Stimulated activated CD8-positive, alpha-beta memory T cell treated with anti-CD3 and anti-CD28 coated beads, Interleukin-15, amount 100 ng/mL, for 1 hour (primary cell): ENCODE measurements at regions not wholly inside any gene's neighbourhood (a gene's known extent, or its start where the extent isn't known, plus 50 kb on each side); places are given as distances from the start of the nearest gene placed in this dataset.

ENCODE experiments used
- DNase-seq: peaks from one replicate; pipeline ENCODE4 v3.0.0-alpha.2; 2020; ENCODE audit warnings: low read depth

- DNase-seq: no peak
Observed at GRCh38 chr15:88403351-88403791, 63.8 kb downstream of the MRPL46 start.

DNA sequence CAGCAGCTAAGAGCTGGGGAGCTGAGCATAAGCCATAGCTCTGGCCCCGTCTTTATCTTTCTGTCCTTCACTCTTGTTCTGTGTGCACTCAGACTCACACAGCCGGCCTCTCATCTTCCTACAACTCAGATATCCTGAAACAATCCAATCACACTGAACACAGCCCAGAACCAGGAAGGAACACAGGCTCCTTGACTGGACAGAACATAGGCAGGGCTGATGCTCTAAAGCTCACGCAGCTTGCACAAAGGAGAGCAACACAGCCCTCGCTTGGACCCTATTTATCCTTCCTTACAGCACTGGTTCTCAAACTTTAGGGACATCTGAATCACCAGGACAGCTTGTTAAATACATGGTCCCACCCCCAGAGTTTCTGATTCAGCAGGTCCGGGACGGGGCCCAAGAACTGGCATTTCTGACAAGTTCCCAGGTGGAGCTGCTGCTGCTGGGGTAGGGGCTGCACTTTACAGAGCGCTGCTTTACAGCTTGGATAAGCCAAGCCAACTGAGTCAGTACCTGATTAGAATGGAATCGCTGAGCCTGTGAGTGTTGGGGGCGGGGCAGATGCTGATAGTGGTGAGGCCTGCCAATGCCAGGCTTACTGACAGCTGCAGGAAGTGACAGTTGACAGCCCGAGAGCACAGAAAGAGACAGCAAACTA is 65.1 kb downstream of the MRPL46 start:
- DNase-seq: no peak

- DNase-seq: no peak
Observed at GRCh38 chr15:88401251-88401995, 65.8 kb downstream of the MRPL46 start.

- DNase-seq: no peak
Observed at GRCh38 chr15:88400591-88401250, 66.5 kb downstream of the MRPL46 start.

DNA sequence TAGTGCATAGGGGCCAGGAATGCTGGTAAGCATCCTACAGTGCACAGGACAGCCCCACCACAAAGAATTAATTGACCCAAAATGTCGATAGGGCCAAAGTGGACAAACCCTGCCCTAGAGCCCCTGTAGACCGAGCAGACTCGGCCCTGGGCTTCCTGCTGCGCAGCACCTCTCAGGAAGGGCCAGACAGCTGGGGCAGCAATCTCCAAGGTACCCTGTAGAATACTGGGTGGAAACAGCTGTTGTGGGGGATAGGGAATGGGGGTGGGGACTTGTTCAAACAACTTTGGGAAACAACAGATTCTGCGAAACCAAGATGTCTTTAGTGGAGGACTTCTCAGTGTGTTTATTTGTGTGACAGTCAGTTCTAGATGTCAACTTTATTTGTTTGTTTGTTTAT is 67.1 kb downstream of the MRPL46 start:
- DNase-seq: no peak

GRCh38 chr15:88399021-88399685 is 68.0 kb downstream of the MRPL46 start:
- DNase-seq: no peak

DNA sequence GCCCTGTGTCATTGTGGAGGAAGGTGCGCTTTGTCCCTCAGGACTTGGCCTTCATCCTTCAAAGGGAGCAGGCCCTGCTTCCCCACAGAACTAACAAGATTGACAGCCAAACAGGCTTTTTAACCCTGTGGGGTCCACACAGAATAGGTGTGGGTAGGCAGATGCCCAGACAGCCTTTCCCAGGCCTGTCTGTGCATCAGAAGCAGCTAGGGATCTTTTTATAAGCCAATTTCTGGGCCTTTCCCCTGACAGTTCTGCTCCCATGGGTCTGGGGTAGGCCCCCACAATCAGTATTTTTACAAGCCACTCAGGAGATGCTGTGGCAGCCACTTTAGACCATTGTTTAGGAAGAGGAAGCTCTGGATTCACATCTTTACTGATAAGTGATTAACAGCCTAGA is 69.2 kb downstream of the MRPL46 start:
- no peak for DNase-seq

DNA sequence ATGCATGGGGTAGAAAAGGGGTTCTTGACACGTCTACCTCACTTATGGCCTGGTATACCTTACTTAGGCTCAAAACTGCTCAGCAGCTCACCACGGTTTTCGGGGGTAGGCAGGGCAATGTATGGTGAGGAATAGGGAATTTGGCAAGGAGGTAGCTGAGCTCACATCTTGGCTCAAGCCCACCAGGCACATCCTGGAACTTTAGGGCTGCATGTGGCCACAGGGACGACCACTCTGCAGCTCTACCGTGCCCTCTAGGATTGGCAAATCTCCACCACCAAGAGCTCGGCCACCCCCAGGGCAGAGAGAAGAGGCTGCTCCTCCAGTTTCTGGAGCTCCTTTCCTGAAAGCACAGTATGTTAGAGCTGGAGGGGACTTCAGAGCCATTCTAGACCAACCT is 69.7 kb downstream of the MRPL46 start:
- no peak for DNase-seq

DNA sequence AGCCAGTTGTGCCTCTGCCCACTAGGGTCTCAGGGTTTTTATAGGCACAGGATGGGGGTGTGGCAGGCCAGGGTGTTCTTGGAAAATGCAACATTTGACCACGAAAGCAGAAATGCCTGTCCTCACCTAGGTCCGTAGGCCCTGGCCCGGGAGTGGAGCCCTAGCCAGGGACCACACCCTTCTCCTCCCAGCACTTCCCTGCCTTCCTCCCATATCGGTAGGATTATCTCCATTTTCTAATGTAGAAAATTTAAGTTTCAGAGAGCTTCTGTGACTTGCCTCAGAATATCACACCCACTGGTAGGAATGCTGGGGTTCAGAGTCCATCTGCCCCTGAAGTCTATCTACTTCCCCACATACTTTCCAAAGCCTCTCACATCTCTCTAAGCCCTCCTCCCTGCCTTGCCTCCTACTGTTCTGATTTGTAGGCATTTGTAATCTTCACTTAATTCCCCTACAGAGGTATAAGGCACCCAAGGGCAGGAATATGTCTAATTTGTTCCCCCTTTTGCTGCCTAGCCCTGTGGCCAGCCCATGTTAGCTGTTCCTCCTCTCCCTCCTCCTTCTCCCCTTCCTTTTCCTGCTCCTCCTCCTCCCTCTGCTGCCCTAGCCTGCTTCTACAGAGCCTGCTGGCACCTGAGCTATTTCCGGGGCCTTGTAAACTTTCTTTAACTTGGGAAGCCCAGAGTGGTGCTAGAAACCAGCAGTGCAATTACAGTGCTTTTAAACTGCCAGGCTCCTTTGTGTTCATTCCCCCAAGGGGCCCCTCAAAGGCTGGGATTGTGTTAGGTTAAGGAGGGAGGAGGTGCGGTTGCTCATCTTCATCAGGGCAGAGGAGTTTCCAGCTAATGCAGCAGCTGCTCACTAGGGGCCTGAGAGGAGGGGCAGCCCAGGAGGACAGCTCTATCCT is 71.1 kb downstream of the MRPL46 start:
- DNase-seq: no peak

DNA sequence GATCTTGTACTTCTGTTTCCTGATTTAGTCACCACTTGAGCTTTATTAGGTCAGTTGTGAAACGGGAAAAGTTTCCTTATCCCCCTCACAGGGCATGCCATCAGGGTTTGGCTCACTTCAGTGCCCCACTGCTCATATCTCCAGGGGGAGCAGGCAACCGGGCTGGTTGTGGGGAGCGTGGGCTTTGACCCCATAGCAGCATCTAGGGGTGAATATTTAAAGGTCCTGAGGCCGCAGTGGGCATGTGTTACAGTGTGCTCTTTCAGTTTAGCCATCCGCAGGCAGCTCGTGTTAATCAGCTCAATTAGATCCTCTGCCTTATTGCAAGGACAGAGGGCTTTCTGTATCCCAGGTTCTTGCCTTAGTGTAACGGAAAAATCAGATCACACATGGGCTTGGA is 71.9 kb downstream of the MRPL46 start:
- no peak for DNase-seq

- no peak for DNase-seq
Observed at GRCh38 chr15:88394553-88395145, 72.5 kb downstream of the MRPL46 start.

GRCh38 chr15:88393719-88394519 is 73.3 kb downstream of the MRPL46 start:
- no peak for DNase-seq

DNA sequence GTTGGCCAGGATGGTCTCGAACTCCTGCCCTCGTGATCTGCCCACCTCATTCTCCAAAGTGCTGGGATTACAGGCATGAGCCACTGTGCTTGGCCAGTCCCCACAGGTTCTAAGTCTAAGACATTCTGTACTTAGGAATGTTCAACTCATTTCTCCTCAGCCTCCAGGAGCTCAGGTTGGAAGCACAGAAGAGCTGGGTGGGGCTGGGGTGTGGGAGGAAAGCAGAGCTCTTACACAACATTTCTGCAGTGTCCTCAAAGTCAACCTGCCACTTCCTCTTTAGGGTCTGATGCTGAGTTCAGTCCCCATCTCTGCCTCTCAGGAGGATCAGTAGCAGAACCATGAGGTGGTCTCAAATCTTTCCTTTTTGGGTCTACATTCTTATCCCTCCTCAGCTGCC is 75.5 kb downstream of the MRPL46 start:
- DNase-seq: no peak

DNA sequence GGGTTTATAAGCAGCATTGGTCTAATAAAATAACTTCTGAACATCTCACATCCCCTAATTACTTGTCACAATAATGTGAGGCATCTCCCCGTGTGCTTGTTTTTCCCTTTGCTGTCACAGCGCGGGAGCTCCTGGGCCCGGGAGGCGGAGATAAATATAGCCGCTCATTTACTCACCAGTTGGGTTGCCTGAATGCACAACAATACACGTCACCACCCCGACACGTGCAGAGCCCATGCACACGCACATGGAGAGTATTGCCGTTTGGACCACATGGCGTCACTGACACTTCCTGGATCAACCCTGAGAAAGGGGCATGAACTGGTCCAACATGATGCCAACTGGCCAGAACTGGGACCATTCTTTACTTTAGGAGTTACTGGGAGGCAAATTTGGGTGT is 76.2 kb downstream of the MRPL46 start:
- DNase-seq: no peak

DNA sequence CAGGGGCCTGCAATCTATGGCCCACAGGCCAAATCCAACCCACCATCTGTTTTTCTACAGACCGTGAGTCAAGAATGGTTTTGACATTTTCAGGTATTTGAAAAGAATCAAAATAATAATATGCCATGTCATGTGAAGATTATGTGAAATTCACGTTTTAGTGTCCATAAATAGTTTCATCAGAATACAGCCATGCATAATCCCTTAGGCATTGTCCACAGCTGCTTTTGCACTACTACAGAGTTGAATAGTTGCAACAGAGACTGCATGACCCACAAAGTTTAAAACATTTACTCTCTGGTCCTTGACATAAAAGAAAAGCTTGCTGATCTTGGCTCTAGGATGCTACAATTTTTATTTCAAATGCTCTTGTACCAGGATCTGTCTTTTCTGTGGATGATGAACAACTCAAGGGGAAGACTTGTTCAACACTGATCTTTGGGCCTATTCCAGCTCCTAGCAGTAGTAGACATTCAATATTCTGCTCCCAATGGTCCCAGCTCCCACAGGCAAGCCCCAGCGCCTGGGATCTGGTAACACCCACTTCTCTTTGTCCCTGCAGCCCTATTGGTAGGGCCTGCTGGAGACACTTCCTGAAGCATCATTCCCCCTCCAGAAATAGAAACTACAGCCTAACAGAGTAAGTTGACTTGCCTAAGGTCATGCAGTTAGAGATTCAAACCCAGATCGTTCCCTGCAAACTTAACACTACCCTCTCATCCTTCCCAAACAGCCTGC is 76.9 kb downstream of the MRPL46 start:
- DNase-seq: no peak

DNA sequence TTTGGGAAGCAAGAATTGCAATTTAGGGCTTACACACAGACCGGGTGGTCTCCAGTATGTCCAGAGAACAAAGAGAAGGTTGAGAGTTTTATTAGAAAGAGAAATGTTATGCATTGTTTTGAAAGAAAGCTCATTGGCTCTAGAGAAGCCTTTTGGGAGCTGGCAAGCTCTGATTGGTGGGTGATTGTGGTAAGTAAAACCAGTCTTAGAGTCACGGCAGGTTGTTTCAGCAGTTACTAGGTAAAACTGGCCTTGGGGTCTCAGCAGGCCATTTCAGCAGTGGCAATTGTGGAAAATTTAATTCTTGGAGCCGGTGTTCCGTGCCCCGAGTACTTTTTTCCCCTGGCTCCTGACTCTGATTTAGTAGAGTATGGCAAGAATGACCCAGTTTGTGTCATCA is 78.1 kb downstream of the MRPL46 start:
- DNase-seq: no peak

DNA sequence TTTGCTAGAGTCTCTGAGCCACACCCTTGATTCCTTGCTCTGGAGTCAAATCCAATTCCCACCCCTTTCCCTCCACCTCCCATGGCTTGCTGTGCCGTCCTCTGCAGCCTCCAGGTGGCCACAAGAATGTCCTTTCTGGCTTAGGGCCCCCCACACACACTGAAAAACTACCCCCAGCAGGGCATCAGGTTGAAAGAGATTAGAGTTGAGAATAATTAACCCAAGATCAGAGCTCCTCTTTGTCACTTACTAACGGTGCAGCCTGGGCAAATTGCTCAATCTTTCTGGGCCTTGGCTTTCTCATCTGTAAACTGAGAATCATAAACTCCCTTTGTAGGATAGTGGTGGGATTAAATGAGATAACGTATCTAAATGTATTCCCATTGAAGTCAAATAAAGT is 78.5 kb downstream of the MRPL46 start:
- no peak for DNase-seq

DNA sequence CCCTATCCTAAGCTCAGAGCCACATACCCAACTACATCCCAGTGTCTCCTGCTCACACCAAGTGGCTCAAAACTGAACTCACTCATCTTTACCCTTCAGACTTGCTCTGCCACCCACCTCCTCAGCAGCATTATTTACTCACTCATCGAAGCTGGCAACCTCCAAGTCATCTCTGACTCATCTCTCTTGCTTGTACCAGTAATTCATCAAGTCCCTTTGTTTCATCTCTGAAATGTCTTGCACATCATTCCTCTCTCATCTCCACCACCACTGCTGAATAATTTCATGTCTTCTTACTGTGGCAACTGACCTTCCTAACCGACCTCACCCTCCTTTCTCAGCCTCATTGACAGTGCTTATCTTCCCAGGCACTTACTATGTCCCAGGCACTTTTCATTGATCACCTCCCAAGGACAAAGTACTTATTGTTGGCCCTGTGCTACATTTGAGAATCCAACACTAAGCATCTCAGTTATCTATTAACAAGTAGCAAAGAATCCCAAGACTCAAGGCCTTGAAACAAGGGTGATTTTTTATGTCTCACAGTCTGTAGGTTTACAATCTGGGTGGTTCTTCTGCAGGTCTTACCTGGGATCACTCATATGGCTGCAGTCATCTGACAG is 82.0 kb downstream of the MRPL46 start:
- no peak for DNase-seq

DNA sequence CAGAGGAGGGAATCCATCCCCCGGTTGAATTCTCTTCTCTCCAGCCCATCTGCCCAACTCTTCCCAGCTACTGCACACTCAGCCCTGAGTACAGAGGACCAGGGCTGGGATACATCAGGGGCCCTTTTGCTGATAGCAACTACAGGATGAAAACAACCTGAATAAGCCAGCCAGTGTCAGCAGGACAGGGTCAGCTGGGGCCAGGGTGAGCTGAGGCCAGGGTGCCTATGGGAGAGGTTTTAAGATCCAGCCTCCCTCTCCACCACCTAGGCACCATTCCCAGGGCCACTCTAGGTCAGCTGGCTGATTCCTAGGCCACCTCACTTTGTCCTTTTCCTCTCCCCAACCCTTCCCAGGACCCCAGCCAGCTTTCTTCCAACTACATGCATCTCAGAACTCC is 83.8 kb downstream of the MRPL46 start:
- no peak for DNase-seq
